Keratinocyte (primary cell): ENCODE measurements at regions not wholly inside any gene's neighbourhood (a gene's known extent, or its start where the extent isn't known, plus 50 kb on each side); places are given as distances from the start of the nearest gene placed in this dataset.

Experiments
- DNase-seq: peaks from one replicate; pipeline ENCODE4 v3.0.0-alpha.2; 2011; ENCODE audit warnings: low read depth, missing footprints, low spot score
- FAIRE-seq: peaks from 2 replicates; lab custom pipeline; 2011; peaks lifted over from hg19 to GRCh38; lab: Jason Lieb, UNC
- H2AFZ ChIP-seq: 2 replicates; pipeline ENCODE4 v1.6.0; 2012; ENCODE audit warnings: low read length, control low read depth, inconsistent platforms; ENCODE audit not compliant: control insufficient read depth
- H3K27ac ChIP-seq: 2 replicates; pipeline ENCODE4 v1.5.1; 2011; ENCODE audit warnings: low read length; ENCODE audit not compliant: control insufficient read depth, insufficient read depth
- H3K27me3 ChIP-seq: 3 replicates; pipeline ENCODE4 v1.6.0; 2011; ENCODE audit warnings: low read length; ENCODE audit not compliant: control insufficient read depth, insufficient read depth; ENCODE audit errors: extremely low read depth
- H3K36me3 ChIP-seq, 2 experiments: 2 replicates in 1 of 2; 3 replicates in 1 of 2; pipeline ENCODE4 v1.5.1; 2011; ENCODE audit warnings: low read length in 2 of 2, mild to moderate bottlenecking in 1 of 2; ENCODE audit not compliant: control insufficient read depth in 2 of 2, insufficient read depth in 2 of 2; ENCODE audit errors: extremely low read depth in 1 of 2
- H3K4me1 ChIP-seq: 3 replicates; pipeline ENCODE4 v1.5.1; 2011; ENCODE audit warnings: low read length; ENCODE audit not compliant: control insufficient read depth, insufficient read depth; ENCODE audit errors: extremely low read depth
- H3K4me2 ChIP-seq: 3 replicates; pipeline ENCODE4 v1.6.0; 2011; ENCODE audit warnings: low read depth, low read length; ENCODE audit not compliant: control insufficient read depth, insufficient read depth; ENCODE audit errors: extremely low read depth
- H3K4me3 ChIP-seq, 3 experiments: fragments of 200-600 bp in 1 of 3; sonication (generic) in 1 of 3; 2 replicates in 2 of 3; 3 replicates in 1 of 3; pipeline ENCODE4 v1.5.1; 2011 to 2016; ENCODE audit warnings: low read length in 3 of 3, mild to moderate bottlenecking in 3 of 3, control low read depth in 2 of 3, inconsistent platforms in 1 of 3, low read depth in 1 of 3, mixed read lengths in 1 of 3, mixed run types in 1 of 3, moderate library complexity in 1 of 3; ENCODE audit not compliant: control insufficient read depth in 2 of 3, insufficient read depth in 2 of 3; ENCODE audit errors: extremely low read depth in 1 of 3
- H3K79me2 ChIP-seq: 2 replicates; pipeline ENCODE4 v1.6.0; 2012; ENCODE audit warnings: low read length; ENCODE audit not compliant: control insufficient read depth, insufficient read depth
- H3K9ac ChIP-seq: 3 replicates; pipeline ENCODE4 v1.6.0; 2011; ENCODE audit warnings: low read length; ENCODE audit not compliant: control insufficient read depth, insufficient read depth; ENCODE audit errors: extremely low read depth
- H3K9me1 ChIP-seq: 3 replicates; pipeline ENCODE4 v1.6.0; 2011; ENCODE audit warnings: low read length; ENCODE audit not compliant: control insufficient read depth, insufficient read depth; ENCODE audit errors: extremely low read depth
- H3K9me3 ChIP-seq: 2 replicates; pipeline ENCODE4 v1.5.1; 2012; ENCODE audit warnings: low read depth, low read length; ENCODE audit not compliant: control insufficient read depth
- H4K20me1 ChIP-seq: 3 replicates; pipeline ENCODE4 v1.6.0; 2011; ENCODE audit warnings: low read length; ENCODE audit not compliant: control insufficient read depth, insufficient read depth; ENCODE audit errors: extremely low read depth
- EZH2 ChIP-seq: IDR thresholded peaks from one replicate; pipeline ENCODE4 v1.6.1; 2012; ENCODE audit warnings: inconsistent platforms, mild to moderate bottlenecking, low read length, moderate library complexity
- dilution Hi-C: fragments of 300-500 bp; cut with MboI; formaldehyde crosslinking; loops from one replicate; pipeline ENCODE4 v1.7.0; 2020; ENCODE audit warnings: low sequenced_read_pairs; ENCODE audit not compliant: extremely low pct_ligation_motif_present
- TF ChIP-seq, protein P1 (sequence below), 3 experiments: IDR thresholded peaks in 1 of 3; conservative IDR thresholded peaks in 1 of 3; optimal IDR thresholded peaks in 1 of 3; 2 replicates in 2 of 3; 3 replicates in 1 of 3; pipeline versions ENCODE3 to v1.5.1; 2011; ENCODE audit warnings: low read length in 3 of 3, mild to moderate bottlenecking in 3 of 3, moderate library complexity in 2 of 3, control low read depth in 1 of 3, inconsistent platforms in 1 of 3; ENCODE audit not compliant: insufficient read depth in 2 of 3; ENCODE audit errors: extremely low read depth in 1 of 3

DNA sequence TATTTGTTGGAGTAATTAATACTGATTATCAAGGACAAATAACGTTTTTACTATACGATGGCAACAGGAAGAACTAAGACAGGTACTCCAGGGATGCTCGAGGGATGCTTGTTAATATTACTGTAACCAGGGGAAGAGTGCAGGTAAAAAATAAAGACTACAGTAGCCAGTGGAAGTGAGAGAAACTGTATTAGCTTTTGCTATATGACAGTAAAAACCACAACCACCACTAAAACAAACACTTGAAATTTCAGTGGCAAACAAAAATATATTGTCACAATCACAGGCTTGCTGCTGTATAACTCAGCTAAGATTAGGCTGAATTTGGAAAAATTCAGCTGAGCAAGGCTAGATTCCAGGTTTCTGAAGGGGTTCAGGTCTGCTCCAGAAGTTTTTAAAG lies 812.6 kb upstream of the ADGRL4 start:
- H3K4me3 ChIP-seq = no peak overlapping the region
- no peak overlapping the region for H3K27ac ChIP-seq
- no peaks in the 10 kb centered on the region for H3K9me1 ChIP-seq
- H3K36me3 ChIP-seq = no peaks in the 10 kb centered on the region
- no peak overlapping the region for H3K9ac ChIP-seq
- H4K20me1 ChIP-seq = no peaks in the 10 kb centered on the region
- no peak for FAIRE-seq
- no peaks in the 10 kb centered on the region for H3K27me3 ChIP-seq
- no peak overlapping the region for H3K4me2 ChIP-seq
- H3K4me1 ChIP-seq = no peaks in the 10 kb centered on the region
- H2AFZ ChIP-seq = no peak overlapping the region
- H3K79me2 ChIP-seq = no peaks in the 10 kb centered on the region
- TF ChIP-seq, protein P1, sequence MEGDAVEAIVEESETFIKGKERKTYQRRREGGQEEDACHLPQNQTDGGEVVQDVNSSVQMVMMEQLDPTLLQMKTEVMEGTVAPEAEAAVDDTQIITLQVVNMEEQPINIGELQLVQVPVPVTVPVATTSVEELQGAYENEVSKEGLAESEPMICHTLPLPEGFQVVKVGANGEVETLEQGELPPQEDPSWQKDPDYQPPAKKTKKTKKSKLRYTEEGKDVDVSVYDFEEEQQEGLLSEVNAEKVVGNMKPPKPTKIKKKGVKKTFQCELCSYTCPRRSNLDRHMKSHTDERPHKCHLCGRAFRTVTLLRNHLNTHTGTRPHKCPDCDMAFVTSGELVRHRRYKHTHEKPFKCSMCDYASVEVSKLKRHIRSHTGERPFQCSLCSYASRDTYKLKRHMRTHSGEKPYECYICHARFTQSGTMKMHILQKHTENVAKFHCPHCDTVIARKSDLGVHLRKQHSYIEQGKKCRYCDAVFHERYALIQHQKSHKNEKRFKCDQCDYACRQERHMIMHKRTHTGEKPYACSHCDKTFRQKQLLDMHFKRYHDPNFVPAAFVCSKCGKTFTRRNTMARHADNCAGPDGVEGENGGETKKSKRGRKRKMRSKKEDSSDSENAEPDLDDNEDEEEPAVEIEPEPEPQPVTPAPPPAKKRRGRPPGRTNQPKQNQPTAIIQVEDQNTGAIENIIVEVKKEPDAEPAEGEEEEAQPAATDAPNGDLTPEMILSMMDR (optimal IDR thresholded peaks at IDR 0.05 in 1 of 3, IDR thresholded peaks at IDR 0.05 in 1 of 3, conservative IDR thresholded peaks at IDR 0.05 in 1 of 3; ENCODE audit: extremely low read depth in 1 of 3, insufficient read depth in 2 of 3, low read length in 3 of 3) = no peak
- TF ChIP-seq EZH2 = no peak
- no peaks in the 10 kb centered on the region for H3K9me3 ChIP-seq
- no peak for DNase-seq
- dilution Hi-C loops = no loop called here

DNA sequence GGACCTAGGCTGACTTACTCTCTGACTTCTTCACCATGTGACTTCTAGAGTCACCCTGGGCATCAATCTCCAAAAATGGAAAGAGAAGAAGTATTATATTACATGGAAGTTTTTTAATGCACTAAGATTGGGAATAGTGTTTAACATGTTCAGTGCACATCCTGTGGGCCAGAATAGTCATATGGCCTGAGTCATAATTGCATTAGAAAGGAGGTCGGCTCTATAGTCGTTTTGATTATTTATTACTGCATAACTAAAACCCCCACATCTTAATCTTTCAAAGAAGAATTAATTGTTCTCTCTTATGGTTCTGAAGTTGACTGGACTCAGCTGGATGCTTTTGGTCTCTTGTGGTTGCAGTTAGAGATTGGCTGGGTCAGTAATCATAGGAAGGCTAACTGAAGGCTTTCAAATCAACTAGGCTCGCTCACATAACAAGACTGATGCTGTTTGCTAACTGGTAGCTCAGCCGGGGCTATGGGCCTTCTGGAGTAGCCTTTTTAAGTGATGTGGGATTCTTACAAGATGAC lies 810.6 kb upstream of the ADGRL4 start:
- H4K20me1 ChIP-seq = no peaks in the 10 kb centered on the region
- no peak overlapping the region for H2AFZ ChIP-seq
- no peaks in the 10 kb centered on the region for H3K9me1 ChIP-seq
- H3K27ac ChIP-seq = no peak overlapping the region
- no peak overlapping the region for H3K4me2 ChIP-seq
- no peaks in the 10 kb centered on the region for H3K4me1 ChIP-seq
- DNase-seq = no peak
- TF ChIP-seq, protein P1 (optimal IDR thresholded peaks at IDR 0.05 in 1 of 3, IDR thresholded peaks at IDR 0.05 in 1 of 3, conservative IDR thresholded peaks at IDR 0.05 in 1 of 3; ENCODE audit: extremely low read depth in 1 of 3, insufficient read depth in 2 of 3, low read length in 3 of 3) = no peak
- TF ChIP-seq EZH2 = no peak
- H3K79me2 ChIP-seq = no peaks in the 10 kb centered on the region
- dilution Hi-C loops = no loop called here
- H3K4me3 ChIP-seq = no peak overlapping the region
- H3K9me3 ChIP-seq = no peaks in the 10 kb centered on the region
- H3K36me3 ChIP-seq = no peaks in the 10 kb centered on the region
- no peak for FAIRE-seq
- no peak overlapping the region for H3K9ac ChIP-seq
- H3K27me3 ChIP-seq = no peaks in the 10 kb centered on the region
